NB4 (cell line): ENCODE measurements at regions not wholly inside any gene's neighbourhood (a gene's known extent, or its start where the extent isn't known, plus 50 kb on each side); places are given as distances from the start of the nearest gene placed in this dataset.
"Not testable (repeated sequence)": the region's sequence is repeated elsewhere in the genome, so short reads cannot be mapped to it uniquely, and the experiment has no call there.

Experiments
- DNase-seq: peaks from one replicate; pipeline ENCODE4 v3.0.0; 2010; ENCODE audit warnings: low read depth
- H3K4me3 ChIP-seq: one replicate; pipeline ENCODE4 v1.5.1; 2011; ENCODE audit warnings: mild to moderate bottlenecking, low read depth, low read length, moderate library complexity
- CTCF ChIP-seq: IDR thresholded peaks from one replicate; pipeline ENCODE4 v1.5.1; 2012; ENCODE audit warnings: low read depth, low read length
- MAX ChIP-seq: IDR thresholded peaks from 2 replicates; pipeline ENCODE4 v1.6.1; 2011; ENCODE audit warnings: low read depth, low read length
- MYC ChIP-seq: IDR thresholded peaks from 2 replicates; pipeline ENCODE4 v1.6.1; 2011; ENCODE audit warnings: low read depth, low read length
- POLR2A ChIP-seq: IDR thresholded peaks from 2 replicates; pipeline ENCODE4 v1.6.1; 2011; ENCODE audit warnings: mild to moderate bottlenecking; ENCODE audit not compliant: insufficient read length; ENCODE audit errors: extremely low read depth

- H3K4me3 ChIP-seq, result no peak overlapping the region
- no peak for TF ChIP-seq POLR2A
- TF ChIP-seq CTCF, result no peak
- TF ChIP-seq MYC, result no peak
- no peak for TF ChIP-seq MAX
- no peak for DNase-seq
Observed at GRCh38 chr11:38612701-38613100, 2014.7 kb upstream of the RAG2 start.

- not testable (repeated sequence) for DNase-seq, H3K4me3 ChIP-seq
Observed at GRCh38 chr11:38601371-38601770, 2003.3 kb upstream of the RAG2 start.

GRCh38 chr11:38598418-38598817, 2000.4 kb upstream of the RAG2 start:
- TF ChIP-seq MYC, result no peak
- TF ChIP-seq MAX, result no peak
- TF ChIP-seq CTCF, result no peak
- TF ChIP-seq POLR2A, result no peak
- H3K4me3 ChIP-seq, result no peak overlapping the region
- DNase-seq, result no peak

GRCh38 chr11:38595359-38596016, 1997.5 kb upstream of the RAG2 start:
- H3K4me3 ChIP-seq, DNase-seq: not testable (repeated sequence)

- DNase-seq, result no peak
- no peak for TF ChIP-seq MAX
- no peak for TF ChIP-seq MYC
- TF ChIP-seq CTCF, result no peak
- TF ChIP-seq POLR2A, result no peak
- no peak overlapping the region for H3K4me3 ChIP-seq
Observed at GRCh38 chr11:38594895-38595294, 1996.9 kb upstream of the RAG2 start.

GRCh38 chr11:38593649-38594048, 1995.6 kb upstream of the RAG2 start:
- TF ChIP-seq POLR2A (no peak), MYC (no peak), MAX (no peak), CTCF (no peak)
- DNase-seq, result no peak
- no peak overlapping the region for H3K4me3 ChIP-seq

- no peak for DNase-seq
- no peak overlapping the region for H3K4me3 ChIP-seq
- TF ChIP-seq CTCF (no peak), MAX (no peak), POLR2A (no peak), MYC (no peak)
Observed at GRCh38 chr11:38582756-38583155, 1984.7 kb upstream of the RAG2 start.
